HCT116 (cell line): ENCODE measurements at regions not wholly inside any gene's neighbourhood (a gene's known extent, or its start where the extent isn't known, plus 50 kb on each side); places are given as distances from the start of the nearest gene placed in this dataset.

ENCODE experiments used
- ATAC-seq: fragments of 200-7000 bp; cut with Tn5 transposase; 2 replicates; pipeline ENCODE4 v1.9.1; 2020; ENCODE audit warnings: mild to moderate bottlenecking, moderate library complexity
- BruUV-seq: library from RNA; stranded (reverse); fragments of 400-500 nt; replicated peaks from 2 replicates; lab custom pipeline; 2021; lab: Mats Ljungman, UMichigan
- CTCF ChIA-PET: fragments of 300-600 bp; sonication (Branson Sonifier 250); formaldehyde crosslinking; loops from one replicate; lab custom pipeline; 2021; ENCODE audit warnings: antibody characterized with exemption; lab: Charles Lee
- POLR2A ChIA-PET: fragments of 300-600, 350-600 bp; sonication (Branson Sonifier 250); formaldehyde crosslinking; loops from one replicate; lab custom pipeline; 2021; ENCODE audit warnings: antibody characterized with exemption; lab: Charles Lee
- RAD21 ChIA-PET, 2 experiments: fragments of 300-600 bp; sonication (Branson Sonifier 250); formaldehyde crosslinking; loops; one replicate each; lab custom pipeline; 2023; ENCODE audit warnings: low total read pairs in 2 of 2; ENCODE audit not compliant: uncharacterized antibody in 2 of 2, unreplicated experiment in 2 of 2, low non-redundant PET in 1 of 2; lab: Charles Lee
- DNase-seq: peaks from one replicate; pipeline ENCODE4 v3.0.0-alpha.2; 2010; ENCODE audit warnings: low read depth, low spot score
- H2AFZ ChIP-seq: fragments of 200-600 bp; shearing (Covaris generic), sonication (generic); 2 replicates; pipeline ENCODE4 v1.6.1; 2017; ENCODE audit warnings: low read depth, mixed run types, mixed read lengths, antibody characterized with exemption, low read length; ENCODE audit not compliant: poor library complexity, severe bottlenecking
- H3K27ac ChIP-seq: 2 replicates; pipeline ENCODE4 v1.5.1; 2012; ENCODE audit warnings: low read depth, low read length
- H3K27me3 ChIP-seq: fragments of 200-600 bp; sonication (generic); 2 replicates; pipeline ENCODE4 v1.6.1; 2016; ENCODE audit warnings: mixed run types, low read length, mixed read lengths; ENCODE audit not compliant: insufficient read depth
- H3K36me3 ChIP-seq, 2 experiments: fragments of 200-500 bp in 1 of 2; fragments of 200-600 bp in 1 of 2; sonication (Bioruptor generic) in 1 of 2; sonication (generic) in 1 of 2; 2 replicates each; pipeline versions ENCODE4 v1.5.1 to v1.6.1; 2014 to 2016; ENCODE audit warnings: low read length in 2 of 2, inconsistent platforms in 1 of 2, mixed read lengths in 1 of 2, mixed run types in 1 of 2; ENCODE audit not compliant: insufficient read depth in 2 of 2, control insufficient read depth in 1 of 2
- H3K4me1 ChIP-seq, 2 experiments: fragments of 200-600 bp in 1 of 2; sonication (generic) in 1 of 2; 2 replicates each; pipeline versions ENCODE4 v1.5.1 to v1.6.1; 2012 to 2017; ENCODE audit warnings: low read length in 2 of 2, inconsistent platforms in 1 of 2, mild to moderate bottlenecking in 1 of 2, mixed read lengths in 1 of 2, mixed run types in 1 of 2, moderate library complexity in 1 of 2; ENCODE audit not compliant: insufficient read depth in 2 of 2, control insufficient read depth in 1 of 2
- H3K4me2 ChIP-seq: fragments of 200-600 bp; sonication (generic); 2 replicates; pipeline ENCODE4 v1.6.1; 2017; ENCODE audit warnings: mixed run types, low read length, mixed read lengths
- H3K4me3 ChIP-seq, 2 experiments: fragments of 200-600 bp in 1 of 2; sonication (generic) in 1 of 2; replicated peaks in 1 of 2; 2 replicates each; pipeline ENCODE4 v1.5.1; 2011 to 2016; ENCODE audit warnings: low read length in 2 of 2, control low read depth in 1 of 2, low read depth in 1 of 2, mild to moderate bottlenecking in 1 of 2, mixed read lengths in 1 of 2, mixed run types in 1 of 2
- H3K79me2 ChIP-seq: fragments of 200-600 bp; sonication (generic); 2 replicates; pipeline ENCODE4 v1.6.1; 2017; ENCODE audit warnings: mild to moderate bottlenecking, mixed run types, low read length, moderate library complexity, mixed read lengths; ENCODE audit not compliant: insufficient read depth
- H3K9ac ChIP-seq: fragments of 200-600 bp; sonication (generic); 2 replicates; pipeline ENCODE4 v1.6.1; 2016; ENCODE audit warnings: low read length, mixed read lengths
- H3K9me2 ChIP-seq: fragments of 200-600 bp; sonication (generic), shearing (Covaris generic); 2 replicates; pipeline ENCODE4 v1.6.1; 2017; ENCODE audit warnings: mixed run types, mild to moderate bottlenecking, moderate library complexity; ENCODE audit not compliant: insufficient read depth
- H3K9me3 ChIP-seq, 2 experiments: fragments of 200-500 bp in 1 of 2; fragments of 200-600 bp in 1 of 2; sonication (Bioruptor generic) in 1 of 2; sonication (generic) in 1 of 2; 2 replicates each; pipeline ENCODE4 v1.6.1; 2014 to 2017; ENCODE audit warnings: low read length in 2 of 2, mixed read lengths in 2 of 2, inconsistent platforms in 1 of 2, low read depth in 1 of 2, mild to moderate bottlenecking in 1 of 2, mixed run types in 1 of 2, moderate library complexity in 1 of 2; ENCODE audit not compliant: control insufficient read depth in 1 of 2, insufficient read depth in 1 of 2
- H4K20me1 ChIP-seq: fragments of 200-600 bp; sonication (generic), shearing (Covaris generic); 2 replicates; pipeline ENCODE4 v1.6.1; 2017; ENCODE audit warnings: mixed run types, mild to moderate bottlenecking, moderate library complexity; ENCODE audit not compliant: insufficient read depth
- ATF3 ChIP-seq: IDR thresholded peaks from 2 replicates; pipeline ENCODE4 v1.6.1; 2012
- CBX3 ChIP-seq: IDR thresholded peaks from 2 replicates; pipeline ENCODE4 v1.6.1; 2012; ENCODE audit warnings: low read depth
- CTCF ChIP-seq, 3 experiments: fragments of 200-600 bp in 1 of 3; sonication (generic) in 1 of 3; IDR thresholded peaks in 2 of 3; conservative IDR thresholded peaks in 1 of 3; 2 replicates each; pipeline ENCODE4 v1.5.1; 2012 to 2017; ENCODE audit warnings: low read depth in 2 of 3, low read length in 2 of 3, antibody characterized with exemption in 1 of 3, borderline replicate concordance in 1 of 3, control low read depth in 1 of 3, mild to moderate bottlenecking in 1 of 3, mixed read lengths in 1 of 3, mixed run types in 1 of 3, moderate library complexity in 1 of 3; ENCODE audit not compliant: insufficient read depth in 1 of 3
- EGR1 ChIP-seq: IDR thresholded peaks from 2 replicates; pipeline ENCODE4 v1.6.1; 2012; ENCODE audit warnings: low read depth
- ELF1 ChIP-seq: IDR thresholded peaks from 2 replicates; pipeline ENCODE4 v1.6.1; 2012; ENCODE audit warnings: low read depth, borderline replicate concordance
- EZH2 ChIP-seq: fragments of 200-600 bp; sonication (generic); IDR thresholded peaks from 2 replicates; pipeline ENCODE4 v1.6.1; 2017; ENCODE audit warnings: antibody characterized with exemption, mixed run types
- EZH2phosphoT487 ChIP-seq: fragments of 200-600 bp; IDR thresholded peaks from 2 replicates; pipeline ENCODE4 v1.6.1; 2018; ENCODE audit warnings: antibody characterized with exemption, borderline replicate concordance
- FOSL1 ChIP-seq: IDR thresholded peaks from 2 replicates; pipeline ENCODE4 v1.6.1; 2012; ENCODE audit warnings: low read depth
- JUND ChIP-seq: IDR thresholded peaks from 2 replicates; pipeline ENCODE4 v1.6.1; 2012
- POLR2A ChIP-seq: IDR thresholded peaks from 2 replicates; pipeline ENCODE4 v1.7.0; 2011; ENCODE audit warnings: borderline replicate concordance; ENCODE audit not compliant: insufficient read depth, insufficient read length; ENCODE audit errors: extremely low read depth
- POLR2AphosphoS5 ChIP-seq: IDR thresholded peaks from 2 replicates; pipeline ENCODE4 v1.6.1; 2011; ENCODE audit warnings: mild to moderate bottlenecking, low read depth, low read length, moderate library complexity
- RAD21 ChIP-seq: IDR thresholded peaks from 2 replicates; pipeline ENCODE4 v1.6.1; 2012; ENCODE audit warnings: low read depth, mild to moderate bottlenecking
- SIN3A ChIP-seq: IDR thresholded peaks from 2 replicates; pipeline ENCODE4 v1.6.1; 2012; ENCODE audit warnings: low read depth
- SP1 ChIP-seq: IDR thresholded peaks from 2 replicates; pipeline ENCODE4 v1.6.1; 2012; ENCODE audit warnings: low read depth
- TCF7L2 ChIP-seq: IDR thresholded peaks from 2 replicates; pipeline ENCODE4 v1.7.0; 2011; ENCODE audit warnings: borderline replicate concordance, inconsistent platforms; ENCODE audit not compliant: insufficient read depth, insufficient read length; ENCODE audit errors: extremely low read depth
- YY1 ChIP-seq: IDR thresholded peaks from 2 replicates; pipeline ENCODE4 v1.6.1; 2011; ENCODE audit warnings: low read length, low read depth, moderate library complexity, mild to moderate bottlenecking; ENCODE audit not compliant: insufficient replicate concordance; ENCODE audit errors: extremely low read depth
- ZBTB33 ChIP-seq: IDR thresholded peaks from 2 replicates; pipeline ENCODE4 v1.6.1; 2011; ENCODE audit warnings: mild to moderate bottlenecking, low read length, moderate library complexity; ENCODE audit not compliant: insufficient replicate concordance; ENCODE audit errors: extremely low read depth
- ZFX ChIP-seq: fragments of 450-650 bp; IDR thresholded peaks from 2 replicates; pipeline ENCODE4 v1.6.1; 2017
- ZNF274 ChIP-seq: fragments of 200-500 bp; sonication (Bioruptor generic); IDR thresholded peaks from 2 replicates; pipeline ENCODE4 v1.6.1; 2014; ENCODE audit warnings: mild to moderate bottlenecking, low read depth, low read length, inconsistent platforms
- intact Hi-C: fragments of 100-400 bp; cut with micrococcal nuclease; formaldehyde crosslinking; loops from 2 replicates; pipeline ENCODE4 v1.10.0; 2022

- Histone ChIP-seq H3K79me2 (no peaks in the 10 kb centered on the region), H3K4me3 (no peak overlapping the region), H3K9me2 (no peaks in the 10 kb centered on the region), H3K9ac (no peak overlapping the region), H4K20me1 (no peaks in the 10 kb centered on the region), H3K4me1 (no peaks in the 10 kb centered on the region), H3K9me3 (peaks cover 14 to 15% of the 10 kb centered on the region in 2 experiments; a peak in 2 of 4 replicates), H3K4me2 (no peak overlapping the region), H2AFZ (no peak overlapping the region), H3K27me3 (no peaks in the 10 kb centered on the region), H3K36me3 (no peaks in the 10 kb centered on the region), H3K27ac (no peak overlapping the region)
- TF ChIP-seq FOSL1 (no peak), ATF3 (no peak), POLR2AphosphoS5 (no peak), RAD21 (no peak), JUND (no peak), SP1 (no peak), CTCF (IDR thresholded peaks at IDR 0.05 in 2 of 3, conservative IDR thresholded peaks at IDR 0.05 in 1 of 3; ENCODE audit: borderline replicate concordance in 1 of 3, insufficient read depth in 1 of 3, low read depth in 2 of 3, low read length in 2 of 3) (no peak), SIN3A (no peak), ZNF274 (no peak), EZH2phosphoT487 (no peak), ZFX (no peak), POLR2A (no peak), EGR1 (no peak), TCF7L2 (no peak), YY1 (no peak), ELF1 (no peak), EZH2 (no peak), ZBTB33 (no peak), CBX3 (no peak)
- RAD21 ChIA-PET, result no interaction called here
- no peak for ATAC-seq
- no TSS peak for BruUV-seq
- no peak for DNase-seq
- POLR2A ChIA-PET, result no interaction called here
- intact Hi-C loops, result no loop called here
- CTCF ChIA-PET, result no interaction called here
Measured at GRCh38 chr18:64993695-64994094, 757.1 kb upstream of the CDH7 start.
